GM18507 (cell line): ENCODE measurements at regions not wholly inside any gene's neighbourhood (a gene's known extent, or its start where the extent isn't known, plus 50 kb on each side); places are given as distances from the start of the nearest gene placed in this dataset.
"Not testable (repeated sequence)": the region's sequence is repeated elsewhere in the genome, so short reads cannot be mapped to it uniquely, and the experiment has no call there.

Source experiments
- DNase-seq: peaks from one replicate; pipeline ENCODE4 v3.0.0; 2011; ENCODE audit warnings: low read depth; ENCODE audit not compliant: insufficient read length; ENCODE audit errors: extremely low spot score
- FAIRE-seq: peaks from 2 replicates; lab custom pipeline; 2011; peaks lifted over from hg19 to GRCh38; lab: Jason Lieb, UNC

DNA sequence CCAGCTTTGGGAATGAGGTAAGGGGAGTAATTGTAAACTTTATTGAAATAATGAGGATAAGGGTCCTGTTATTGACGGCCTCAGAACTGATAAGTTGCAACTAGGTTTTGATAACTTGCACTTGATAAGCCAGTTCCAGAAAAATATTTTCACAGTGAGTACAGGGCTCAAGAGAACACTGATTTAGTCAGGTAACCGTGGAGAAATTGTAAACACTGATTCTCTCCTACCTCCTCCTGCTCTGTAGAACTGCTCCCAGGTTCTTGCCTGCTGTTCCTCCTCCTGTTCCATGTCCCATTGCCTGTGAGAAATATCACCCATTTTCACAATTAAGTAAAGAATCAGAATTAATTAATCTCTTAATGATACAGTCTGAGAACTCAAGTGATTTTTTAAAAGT is 55.0 kb upstream of the CXXC4 start:
- FAIRE-seq (no peak), DNase-seq (no peak)

DNA sequence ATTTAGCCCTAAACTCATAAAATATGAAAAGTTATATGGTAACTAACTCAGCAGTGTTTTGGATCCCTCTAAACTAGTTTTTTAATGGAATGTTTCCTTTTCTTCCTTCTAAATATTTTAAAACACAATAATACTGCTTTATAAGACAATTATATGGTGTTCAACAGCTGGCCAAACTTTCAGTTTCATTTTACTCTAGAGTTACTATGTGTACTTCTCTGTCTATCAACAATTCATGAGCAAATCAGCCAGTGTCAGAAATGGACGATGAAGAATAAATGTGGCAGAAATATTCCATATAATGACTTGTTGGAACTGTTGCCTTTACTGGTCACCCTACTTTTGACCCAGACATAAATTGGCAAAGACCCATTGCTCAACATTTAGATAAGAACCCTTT is 64.8 kb upstream of the CXXC4 start:
- no peak for FAIRE-seq
- no peak for DNase-seq

DNA sequence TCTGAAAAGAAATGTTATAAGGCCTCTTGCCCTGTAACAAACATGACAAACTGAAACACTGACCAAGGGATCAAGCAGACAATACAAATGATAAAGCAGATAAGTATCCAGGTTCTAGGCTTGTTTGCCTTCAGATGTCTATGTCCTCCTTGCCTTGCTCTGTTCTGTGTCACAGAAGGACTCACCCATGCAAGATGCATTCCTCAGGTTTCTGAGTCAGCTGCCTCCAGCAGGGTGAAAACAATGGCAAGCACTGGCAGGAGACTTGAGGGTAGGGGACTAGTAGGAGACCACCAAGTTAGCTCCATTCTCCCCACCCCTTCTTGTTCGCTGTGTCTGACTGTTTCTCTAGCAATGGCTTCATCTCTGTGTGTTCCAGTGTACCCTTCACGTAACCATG is 76.6 kb upstream of the CXXC4 start:
- no peak for DNase-seq
- FAIRE-seq = no peak

DNA sequence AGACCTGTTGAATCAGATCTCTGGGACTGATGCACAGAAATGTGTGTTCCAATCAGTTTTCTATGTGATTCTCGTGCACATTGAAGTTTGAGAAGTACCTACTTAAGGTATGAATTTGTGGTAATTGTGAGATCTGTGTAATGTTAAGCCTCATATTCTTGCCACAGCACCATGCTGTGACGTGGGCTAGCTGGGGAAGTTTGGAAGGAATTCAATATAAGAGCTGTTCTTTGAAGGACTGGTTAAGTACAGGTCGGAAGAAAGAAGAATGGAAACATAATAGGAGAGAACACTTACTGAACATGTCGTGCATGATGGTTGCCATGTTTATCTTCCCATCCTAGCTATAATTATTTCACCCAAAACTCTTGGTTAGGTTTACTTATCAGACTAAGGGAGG is 79.7 kb upstream of the CXXC4 start:
- FAIRE-seq (no peak), DNase-seq (no peak)

DNA sequence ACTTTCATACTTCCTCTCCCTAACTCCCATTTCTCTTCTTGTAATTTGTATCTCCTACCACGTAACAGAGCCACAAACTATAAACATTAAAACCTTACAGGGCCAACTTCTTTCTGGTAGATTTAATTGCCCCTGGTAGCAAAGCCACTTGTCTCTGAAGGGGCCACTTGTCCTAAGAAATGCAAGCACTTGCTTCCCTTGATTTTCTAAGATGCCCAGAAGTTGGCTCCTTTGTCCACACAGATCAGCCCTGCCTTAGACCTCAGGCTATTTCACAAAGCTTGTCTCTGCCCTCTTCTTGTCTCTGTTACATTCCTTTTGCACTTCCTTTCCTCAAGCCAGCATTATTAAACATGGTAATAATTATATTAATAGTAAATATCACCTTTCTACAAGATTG is 80.6 kb upstream of the CXXC4 start:
- no peak for FAIRE-seq
- no peak for DNase-seq

DNA sequence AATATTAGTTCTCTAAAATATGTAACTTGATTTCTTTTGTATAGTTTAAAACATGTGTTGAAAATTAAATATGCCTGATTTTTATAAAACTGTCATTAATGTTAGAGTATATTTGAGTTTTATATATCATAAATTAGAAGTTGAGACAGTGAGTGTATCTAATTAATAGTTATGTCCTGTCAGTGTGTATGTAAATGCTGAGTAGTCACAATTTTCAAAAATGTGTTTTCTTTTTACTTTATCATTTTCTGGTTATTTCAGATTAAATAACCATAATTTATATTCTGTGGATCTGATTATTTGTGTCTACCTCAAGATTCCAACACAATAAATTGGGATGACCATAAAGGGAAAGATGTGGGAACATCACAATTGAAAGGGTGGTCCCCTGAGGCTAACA is 82.7 kb upstream of the CXXC4 start:
- FAIRE-seq (no peak), DNase-seq (no peak)

DNA sequence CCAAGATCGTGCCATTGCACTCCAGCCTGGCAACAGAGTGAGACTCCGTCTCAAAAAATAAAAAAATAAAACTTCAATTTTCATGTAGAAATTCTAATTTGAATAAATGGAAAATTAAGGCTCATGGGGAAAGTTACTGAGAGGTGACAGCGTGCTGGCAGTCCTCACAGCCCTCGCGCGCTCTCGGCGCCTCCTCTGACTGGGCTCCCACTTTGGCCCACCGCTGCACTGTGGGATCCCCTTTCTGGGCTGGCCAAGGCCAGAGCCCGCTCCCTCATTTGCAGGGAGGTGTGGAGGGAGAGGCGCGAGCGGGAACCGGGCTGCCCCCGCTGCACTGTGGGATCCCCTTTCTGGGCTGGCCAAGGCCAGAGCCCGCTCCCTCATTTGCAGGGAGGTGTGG is 86.8 kb upstream of the CXXC4 start:
- not testable (repeated sequence) for FAIRE-seq, DNase-seq

DNA sequence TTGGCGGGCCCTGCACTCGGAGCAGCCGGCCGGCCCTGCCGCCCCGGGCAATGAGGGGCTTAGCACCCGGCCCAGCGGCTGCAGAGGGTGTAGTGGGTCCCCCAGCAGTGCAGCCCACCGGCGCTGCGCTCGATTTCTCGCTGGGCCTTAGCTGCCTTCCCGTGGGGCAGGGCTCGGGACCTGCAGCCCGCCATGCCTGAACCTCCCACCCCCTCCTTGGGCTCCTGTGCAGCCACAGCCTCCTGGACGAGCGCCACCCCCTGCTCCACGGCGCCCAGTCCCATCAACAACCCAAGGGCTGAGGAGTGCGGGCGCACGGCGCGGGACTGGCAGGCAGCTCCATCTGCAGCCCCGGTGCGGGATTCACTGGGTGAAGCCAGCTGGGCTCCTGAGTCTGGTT is 87.4 kb upstream of the CXXC4 start:
- FAIRE-seq, DNase-seq: not testable (repeated sequence)

DNA sequence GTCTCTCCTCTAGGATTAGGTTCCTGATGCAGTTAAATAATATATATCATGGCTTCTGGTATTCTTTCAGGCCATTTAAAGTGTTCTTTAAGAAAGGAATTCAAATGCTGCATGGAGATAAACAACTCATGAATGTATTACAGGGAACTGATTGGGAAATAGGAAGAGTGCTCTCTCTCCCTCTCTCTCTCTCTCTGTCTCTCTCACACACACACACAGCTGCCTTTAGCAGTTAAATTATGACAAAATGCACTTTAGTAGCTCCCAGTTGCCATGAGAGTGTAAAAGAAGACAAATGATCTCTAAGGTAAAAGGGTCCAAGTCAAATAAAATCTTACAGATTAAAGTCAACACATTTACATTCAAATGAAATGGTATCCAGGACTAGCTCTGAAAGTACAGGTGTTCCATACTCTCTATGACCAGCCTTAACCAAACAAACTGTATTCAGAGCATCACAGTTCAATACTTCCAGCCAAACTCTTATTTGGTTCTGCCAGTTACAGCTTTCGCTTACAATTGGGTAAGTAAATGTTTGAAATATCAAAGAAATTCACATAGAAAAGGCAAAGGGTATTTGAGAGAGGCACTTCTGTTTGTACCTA is 94.7 kb upstream of the CXXC4 start:
- FAIRE-seq = no peak

DNA sequence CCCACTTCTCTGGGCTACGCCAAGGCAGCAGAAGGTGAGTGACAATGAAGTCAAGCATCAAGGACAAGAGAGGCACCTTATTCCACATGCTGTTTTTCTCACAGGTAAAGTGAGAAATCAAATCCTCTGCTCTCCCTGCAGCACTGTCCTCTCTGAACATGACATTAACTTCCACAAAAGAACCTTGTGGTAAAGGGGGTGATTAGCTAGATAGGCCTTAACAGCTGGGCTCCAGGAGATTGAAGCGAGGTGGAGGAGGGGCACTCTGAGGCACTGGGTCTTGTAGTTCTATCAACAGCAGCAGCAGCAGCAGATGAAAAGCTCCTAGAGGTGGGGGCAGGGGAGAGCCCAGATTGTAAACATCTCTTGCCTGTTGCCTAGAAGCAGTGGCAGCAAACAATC is 96.8 kb upstream of the CXXC4 start:
- DNase-seq = no peak
- no peak for FAIRE-seq

More for the DNA sequence above, 94.7 kb upstream of the CXXC4 start:
- DNase-seq = no peak

DNA sequence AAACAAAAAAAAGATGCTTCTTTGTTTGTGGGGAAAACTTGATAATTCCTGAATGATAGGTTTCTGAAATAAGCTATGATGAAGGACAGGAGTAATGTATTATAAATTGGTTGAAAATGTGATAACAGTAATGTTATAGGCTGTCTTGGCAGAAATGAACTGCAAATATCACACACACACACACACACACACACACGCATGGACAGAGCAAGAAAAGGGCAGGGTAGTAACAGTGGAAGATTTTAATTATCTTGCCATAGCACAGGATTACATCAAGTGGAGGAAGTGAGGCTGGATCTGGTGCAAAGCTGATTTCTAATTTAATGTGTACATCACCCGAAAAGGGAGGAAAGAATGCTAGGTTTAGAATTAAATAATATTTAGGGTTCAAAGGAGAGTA is 97.5 kb upstream of the CXXC4 start:
- DNase-seq (no peak), FAIRE-seq (no peak)

DNA sequence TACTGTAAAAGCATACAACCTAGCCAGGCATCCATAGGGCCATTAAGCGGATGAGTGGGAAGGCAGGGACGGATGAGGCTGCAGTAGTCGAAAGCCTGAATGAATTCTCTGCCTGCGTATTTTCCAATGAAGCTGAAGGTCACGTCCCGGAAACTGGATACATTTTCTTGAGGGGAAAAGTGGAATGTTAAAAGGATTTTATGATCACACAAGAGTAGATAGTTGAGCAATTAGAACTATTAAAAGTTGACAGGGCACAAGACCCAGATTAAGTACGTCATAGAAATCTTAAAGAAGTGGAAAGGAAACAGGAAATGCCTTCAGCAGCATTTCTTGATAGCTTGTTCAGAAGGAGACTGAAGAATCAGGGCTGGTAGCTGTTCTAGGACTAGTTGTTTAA is 98.3 kb upstream of the CXXC4 start:
- FAIRE-seq (peak; percentile 44), DNase-seq (no peak)

DNA sequence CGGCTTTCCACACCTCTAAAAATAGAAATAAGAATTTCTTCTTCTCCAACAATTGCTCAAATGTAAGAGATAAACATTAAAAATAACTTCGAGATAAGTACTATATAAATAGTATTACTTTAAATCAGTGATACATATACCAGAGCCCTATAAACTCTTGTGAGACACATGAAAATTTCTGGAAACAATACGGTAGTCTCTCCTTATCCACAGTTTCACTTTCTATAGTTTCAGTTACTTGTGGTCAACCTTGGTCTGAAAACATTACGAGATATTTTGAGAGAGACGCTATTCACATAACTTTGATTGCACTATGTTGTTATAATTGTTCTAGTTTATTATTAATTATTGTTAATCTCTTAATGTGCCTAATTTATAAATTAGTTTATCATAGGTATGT is 101.5 kb upstream of the CXXC4 start:
- FAIRE-seq (no peak), DNase-seq (no peak)

DNA sequence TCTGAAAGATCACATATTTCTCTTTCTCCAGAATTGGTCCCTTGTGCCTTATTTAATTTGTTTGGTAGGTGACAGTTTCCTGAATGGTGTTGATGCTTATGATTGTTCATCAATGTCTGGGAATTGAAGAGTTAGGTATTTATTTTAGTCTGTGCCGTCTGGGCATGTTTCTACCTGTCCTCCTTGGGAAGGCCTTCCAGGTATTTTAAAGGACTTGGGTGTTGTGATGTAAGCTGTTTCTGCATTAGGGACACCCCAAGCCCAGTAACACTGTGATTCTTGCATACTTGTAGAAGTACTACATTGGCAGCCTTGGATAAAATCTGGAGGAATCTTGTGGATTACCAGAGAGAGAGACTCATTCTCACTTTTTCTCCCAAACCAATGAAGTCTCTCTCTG is 120.8 kb upstream of the CXXC4 start:
- no peak for DNase-seq
- FAIRE-seq = no peak

DNA sequence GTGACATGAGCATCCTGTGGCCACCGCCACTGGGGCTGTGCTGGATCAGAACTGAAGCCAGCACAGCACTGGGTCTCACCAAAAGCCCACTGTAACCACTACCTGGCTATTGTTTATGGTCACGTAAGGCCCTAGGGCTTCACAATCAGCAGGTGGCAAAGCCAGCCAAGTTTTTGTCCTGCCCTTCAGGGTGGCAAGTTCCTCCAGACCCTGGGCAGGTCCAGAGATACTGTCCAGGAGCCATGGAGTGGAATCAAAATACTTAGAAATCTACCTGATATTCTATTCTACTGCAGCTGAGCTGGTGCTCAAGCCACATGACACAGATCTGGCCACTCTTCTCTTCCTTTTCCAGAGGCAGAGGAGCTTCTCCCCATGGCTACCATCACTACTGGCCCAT is 121.2 kb upstream of the CXXC4 start:
- FAIRE-seq = no peak
- no peak for DNase-seq

DNA sequence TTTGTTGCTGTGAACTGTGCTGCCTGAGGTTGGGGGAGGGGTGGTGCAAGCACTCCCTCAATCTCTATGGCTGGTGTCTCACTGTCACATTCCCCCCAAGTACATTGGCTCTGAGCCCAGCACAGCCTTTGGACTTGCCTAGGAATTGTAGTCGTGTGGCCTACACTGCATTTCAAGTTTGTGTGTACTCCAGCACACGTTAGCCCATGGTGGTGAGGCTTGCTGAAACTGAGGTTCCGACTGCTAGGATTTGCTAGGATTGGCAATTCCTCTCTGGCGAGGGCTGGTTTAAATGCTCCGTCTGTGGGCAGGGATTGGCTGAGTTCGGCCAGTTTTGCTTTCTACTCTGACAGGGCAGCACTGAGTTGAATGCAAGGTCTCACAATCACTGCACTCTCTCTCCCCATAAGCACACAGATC is 121.7 kb upstream of the CXXC4 start:
- FAIRE-seq (no peak), DNase-seq (no peak)

DNA sequence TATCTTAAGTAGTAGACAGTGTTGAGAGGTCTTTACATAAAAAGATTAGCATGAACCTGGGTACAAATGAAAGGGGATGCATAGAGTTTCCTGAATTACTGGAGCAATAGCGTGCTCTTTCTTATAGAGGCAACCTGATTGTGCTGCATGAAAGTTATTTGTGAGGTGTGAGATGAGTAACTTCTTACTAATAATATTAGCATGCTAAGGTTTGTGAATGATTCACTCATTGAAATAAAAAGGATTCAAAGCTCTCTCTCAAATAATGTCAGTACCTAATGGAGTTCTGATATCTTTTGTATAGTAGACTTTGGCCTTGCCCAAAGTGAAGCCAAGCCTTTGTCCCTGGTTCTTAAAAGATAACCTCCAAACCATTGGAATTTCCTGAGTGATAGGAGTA is 131.0 kb upstream of the CXXC4 start:
- FAIRE-seq = no peak
- DNase-seq = no peak

DNA sequence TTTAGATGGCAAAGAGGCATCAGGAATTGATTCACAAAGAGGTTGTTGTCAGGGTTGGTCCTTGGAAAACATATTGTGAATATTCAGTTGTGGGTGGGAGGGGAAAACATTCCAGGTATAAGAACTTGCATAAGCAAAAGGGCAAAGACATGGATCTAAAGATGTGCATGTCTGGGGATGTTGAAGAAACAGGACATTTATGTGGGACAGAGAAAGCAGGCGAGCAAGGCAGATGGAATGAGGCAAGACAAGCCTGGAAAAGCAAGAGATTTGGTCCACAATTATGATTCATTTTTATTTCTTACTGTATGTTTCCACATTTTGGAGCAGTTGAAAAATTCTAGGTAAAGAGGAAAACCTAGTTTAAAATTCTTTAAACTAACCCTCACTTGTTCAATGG is 134.9 kb upstream of the CXXC4 start:
- FAIRE-seq (no peak), DNase-seq (no peak)

DNA sequence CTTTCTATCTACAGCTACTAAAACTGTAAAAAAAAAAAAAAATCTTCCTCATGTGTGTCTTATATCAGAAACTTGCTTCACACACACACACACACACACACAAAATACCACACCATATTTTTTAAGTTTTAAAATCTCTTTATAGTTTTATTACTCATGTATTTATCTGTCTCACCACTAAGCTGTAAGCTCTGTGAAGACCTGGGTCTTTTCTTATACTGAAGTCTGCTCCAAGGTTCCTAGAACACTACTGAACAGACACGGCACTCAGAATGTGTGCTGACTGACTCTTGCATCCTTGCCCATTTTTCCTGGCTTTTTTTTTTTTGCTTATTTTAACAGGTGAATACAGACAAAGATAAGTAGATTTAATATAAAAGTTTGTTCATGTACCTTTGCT is 135.6 kb upstream of the CXXC4 start:
- no peak for DNase-seq
- no peak for FAIRE-seq

DNA sequence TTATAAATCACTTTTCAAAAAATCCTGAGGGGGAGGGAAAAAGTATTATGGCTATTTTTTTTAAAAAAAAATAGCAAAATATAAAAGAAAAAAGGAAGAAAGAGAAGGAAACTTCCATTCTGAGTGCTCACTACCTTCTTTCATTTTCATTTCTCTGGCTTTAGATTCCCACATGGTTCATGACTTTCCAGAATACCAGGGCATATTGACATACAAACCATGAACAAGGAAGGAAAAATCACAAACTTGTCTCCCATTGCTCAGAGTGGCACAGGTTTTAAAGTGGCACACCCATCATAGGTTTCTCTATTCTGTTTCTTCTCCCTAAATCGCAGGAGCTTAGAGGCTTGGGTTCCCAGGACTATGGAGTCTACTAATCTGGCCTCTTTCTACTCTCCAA is 136.3 kb upstream of the CXXC4 start:
- no peak for DNase-seq

DNA sequence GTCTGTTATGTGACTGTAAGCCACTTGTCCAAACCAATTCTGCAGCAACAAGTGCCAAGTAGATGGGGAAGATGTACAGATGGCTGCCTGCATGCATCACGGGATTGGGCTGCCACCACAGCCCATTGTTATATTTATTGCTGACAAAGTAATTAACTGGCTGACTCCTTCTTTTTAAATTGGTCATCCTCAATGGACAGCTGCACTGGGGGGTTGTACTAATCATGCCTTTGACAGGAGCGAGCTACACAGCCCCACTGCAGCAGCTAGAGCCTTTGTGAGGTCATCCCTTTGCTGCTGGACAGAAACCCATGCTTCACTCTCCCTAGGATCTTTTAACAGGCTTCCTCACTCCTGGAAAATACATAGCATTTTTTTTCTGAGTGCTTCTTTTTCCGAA is 146.7 kb upstream of the CXXC4 start:
- FAIRE-seq (no peak), DNase-seq (no peak)

More for the DNA sequence above, 136.3 kb upstream of the CXXC4 start:
- no peak for FAIRE-seq

DNA sequence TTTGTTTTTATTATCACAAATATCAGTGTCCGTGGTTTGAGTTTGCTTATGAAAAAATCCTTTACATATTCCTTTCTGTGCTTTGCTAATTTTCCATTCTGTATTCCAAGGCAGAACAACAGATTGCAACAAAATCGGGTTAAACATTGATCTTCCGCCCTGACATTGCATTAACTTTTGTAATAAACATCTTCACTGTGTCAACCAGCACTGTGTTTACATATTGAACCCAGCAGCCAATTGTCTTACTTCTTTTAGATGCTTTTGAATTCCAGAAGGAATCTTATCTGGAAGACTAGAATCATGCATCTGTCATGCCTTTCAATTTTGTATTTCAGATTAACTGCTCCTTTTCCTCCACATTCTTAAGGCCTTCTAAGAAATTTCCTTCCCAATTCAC is 147.8 kb upstream of the CXXC4 start:
- FAIRE-seq (no peak), DNase-seq (no peak)
